Bone marrow (tissue), 2 donors: ENCODE measurements at regions not wholly inside any gene's neighbourhood (a gene's known extent, or its start where the extent isn't known, plus 50 kb on each side); places are given as distances from the start of the nearest gene placed in this dataset.

Source experiments
- DNase-seq, 2 donors: peaks; one replicate each; lab custom pipeline; 2025; lab: John Stamatoyannopoulos, UW

- no peak for DNase-seq
These were observed 1885.4 kb upstream of the CELF4 start for GRCh38 chr18:39450958-39451357.

DNA sequence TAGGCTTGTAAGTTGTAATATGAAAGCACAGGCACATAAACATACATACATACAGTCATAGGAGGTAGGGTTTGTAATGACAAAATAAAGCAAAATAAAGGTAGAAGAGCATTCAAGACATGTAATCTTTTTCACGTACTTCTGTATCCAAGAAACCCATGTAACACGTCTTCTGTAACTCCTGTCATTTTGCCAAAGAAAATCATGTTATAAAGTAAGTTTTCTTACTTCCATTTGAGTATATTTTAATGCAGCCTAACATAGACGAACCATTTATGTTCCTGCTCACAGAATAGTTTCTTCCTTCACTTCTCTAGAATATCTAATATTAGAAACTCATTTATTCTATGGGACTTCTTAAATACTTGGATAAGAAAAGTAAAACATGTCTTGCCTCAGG lies 1884.0 kb upstream of the CELF4 start:
- no peak for DNase-seq

GRCh38 chr18:39448942-39449341 lies 1883.3 kb upstream of the CELF4 start:
- peak in 1 of 2 donors; percentile 60 for DNase-seq

DNA sequence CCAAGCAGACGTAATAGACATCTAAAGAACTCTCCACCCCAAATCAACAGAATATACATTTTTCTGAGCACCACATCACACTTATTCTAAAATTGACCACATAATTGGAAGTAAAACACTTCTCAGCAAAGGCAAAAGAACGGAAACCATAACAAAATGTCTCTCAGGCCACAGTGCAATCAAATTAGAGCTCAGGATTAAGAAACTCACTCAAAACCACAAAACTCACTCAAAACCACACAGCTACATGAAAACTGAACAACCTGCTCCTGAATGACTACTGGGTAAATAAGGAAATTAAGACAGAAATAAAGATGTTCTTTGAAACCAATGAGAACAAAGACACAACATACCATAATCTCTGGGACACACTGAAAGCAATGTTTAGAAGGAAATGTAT lies 1879.4 kb upstream of the CELF4 start:
- peak in 1 of 2 donors; percentile 3 for DNase-seq

- DNase-seq, result no peak
These were observed 1876.0 kb upstream of the CELF4 start for GRCh38 chr18:39441648-39442047.

GRCh38 chr18:39435996-39436395 lies 1870.4 kb upstream of the CELF4 start:
- DNase-seq, result no peak

DNA sequence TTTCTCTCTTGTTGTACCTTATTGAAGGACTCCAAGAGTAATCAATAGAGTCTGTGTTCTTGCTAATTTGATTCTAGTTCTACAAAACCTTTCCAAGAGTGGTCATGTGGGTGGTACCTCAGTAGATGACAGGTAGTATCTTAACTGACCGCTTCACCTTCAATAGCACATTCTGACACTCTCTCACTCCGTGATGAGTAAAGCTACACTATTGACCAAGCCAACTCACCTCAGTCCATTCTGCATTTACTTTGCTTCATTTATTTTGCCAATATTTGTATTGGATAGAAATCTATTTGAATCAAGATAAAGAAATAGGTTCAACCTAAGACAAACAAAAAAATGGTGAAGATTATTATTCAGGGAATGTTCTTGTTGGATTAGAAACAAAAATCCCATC lies 1869.6 kb upstream of the CELF4 start:
- no peak for DNase-seq

GRCh38 chr18:39434223-39434920 lies 1868.8 kb upstream of the CELF4 start:
- no peak for DNase-seq

DNA sequence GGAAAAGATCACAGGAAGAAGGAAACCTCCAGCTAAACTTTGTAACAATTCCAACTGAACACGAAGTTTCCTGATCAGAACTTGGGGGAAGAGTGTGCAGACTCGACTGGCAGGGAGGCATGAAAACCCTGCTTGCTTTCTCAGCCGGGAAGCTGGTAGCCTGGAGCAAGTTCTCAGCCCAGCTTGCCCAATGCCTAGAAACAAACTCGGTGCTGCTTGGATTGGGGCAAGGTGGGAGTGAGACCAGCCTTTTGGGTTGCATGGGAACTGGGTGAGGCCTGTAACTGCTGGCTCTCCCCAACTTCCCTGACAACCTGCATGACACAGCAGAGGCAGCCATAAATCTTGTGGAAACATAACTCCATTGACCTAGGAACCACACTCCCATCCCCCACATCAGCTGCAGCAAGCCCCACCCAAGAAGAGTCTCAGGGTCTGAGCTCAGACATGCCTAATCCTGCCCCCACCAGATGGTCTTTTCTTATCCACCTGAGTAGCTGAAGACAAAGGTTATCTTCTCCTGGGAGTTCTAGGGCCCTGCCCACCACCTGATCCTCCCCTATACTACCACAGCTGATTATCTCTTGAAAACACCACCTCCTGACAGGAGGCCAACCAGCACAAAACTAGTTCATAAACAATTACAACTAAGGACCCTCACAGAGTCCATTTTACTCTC lies 1859.7 kb upstream of the CELF4 start:
- DNase-seq, result no peak

DNA sequence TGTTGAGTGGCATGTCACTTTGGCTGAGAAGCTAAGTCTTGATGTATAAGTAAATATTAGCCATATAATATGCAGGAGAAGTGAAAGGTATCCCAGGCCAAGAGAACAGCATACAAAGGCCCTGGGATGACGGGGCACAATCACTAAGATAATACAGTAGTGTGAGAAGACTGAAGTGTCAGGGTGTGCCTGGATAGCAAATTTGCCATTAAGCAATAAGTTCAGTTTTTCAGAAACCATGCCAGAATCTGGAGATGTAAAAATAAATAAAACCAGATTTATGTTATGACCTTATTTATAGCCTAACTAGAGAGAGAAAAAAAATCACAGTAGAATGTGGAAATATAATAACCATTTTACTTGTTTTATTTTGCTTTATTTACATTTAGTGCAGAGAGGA lies 1858.7 kb upstream of the CELF4 start:
- DNase-seq, result no peak

- no peak for DNase-seq
These were observed 1855.7 kb upstream of the CELF4 start for GRCh38 chr18:39421276-39421675.

DNA sequence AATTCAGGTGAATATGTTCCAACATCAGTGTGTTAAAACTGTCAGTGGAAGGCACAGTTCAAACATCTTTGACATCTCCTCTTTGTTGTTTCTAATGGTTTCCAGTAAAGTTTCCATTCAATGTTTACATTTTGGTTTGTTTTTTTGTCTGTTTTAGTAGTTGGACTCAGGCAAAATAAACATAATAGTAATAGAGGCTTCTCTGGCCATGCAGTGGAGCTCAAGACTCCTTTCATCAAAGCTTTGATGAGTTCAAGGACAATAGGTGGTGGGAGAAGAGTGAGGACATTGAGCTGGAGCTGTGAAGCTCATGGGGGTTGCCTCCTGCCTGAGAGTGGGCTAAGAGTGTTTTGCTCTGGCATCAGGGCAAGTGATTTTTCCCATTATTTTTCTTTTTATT lies 1853.7 kb upstream of the CELF4 start:
- DNase-seq, result no peak

DNA sequence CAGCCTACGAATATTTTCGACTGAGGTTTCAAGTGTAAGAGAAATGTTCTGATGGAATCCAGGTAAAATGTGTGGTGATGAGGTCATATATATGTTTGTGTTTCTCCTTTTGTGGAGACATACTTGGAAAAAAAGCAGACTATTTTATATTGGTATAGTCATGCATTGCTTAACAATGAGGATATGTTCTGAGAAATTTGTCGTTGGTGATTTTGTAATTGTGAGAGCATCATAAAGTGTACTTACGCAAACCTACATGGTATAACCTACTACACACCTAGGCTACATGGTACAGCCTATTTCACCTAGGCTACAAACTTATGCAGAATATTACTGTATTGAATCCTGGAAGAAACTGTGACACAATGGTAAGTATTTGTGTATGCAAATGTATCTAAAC lies 1849.9 kb upstream of the CELF4 start:
- no peak for DNase-seq

GRCh38 chr18:39414009-39414700 lies 1848.6 kb upstream of the CELF4 start:
- peak in 1 of 2 donors; percentile 46 for DNase-seq

DNA sequence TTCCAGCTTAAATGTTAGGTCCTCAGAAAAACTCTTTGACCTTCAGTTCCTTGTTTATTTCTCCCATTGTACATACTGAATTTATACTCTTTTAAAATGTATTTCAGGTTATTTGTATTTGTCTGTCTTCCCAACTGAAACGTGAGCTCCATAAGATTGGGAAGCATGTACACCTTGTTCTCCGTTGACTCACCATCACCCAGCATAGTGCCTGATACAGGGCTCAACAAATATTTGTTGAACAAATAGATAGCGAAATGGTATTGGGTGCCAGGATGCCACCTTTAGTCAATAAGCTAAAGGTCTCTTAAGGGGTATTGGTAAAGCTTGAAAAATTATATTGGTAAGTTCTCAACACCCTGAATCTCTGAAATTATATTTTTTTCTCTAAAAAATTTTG lies 1841.3 kb upstream of the CELF4 start:
- DNase-seq, result no peak

GRCh38 chr18:39403121-39403520 lies 1837.5 kb upstream of the CELF4 start:
- DNase-seq, result no peak

- DNase-seq, result no peak
These were observed 1834.1 kb upstream of the CELF4 start for GRCh38 chr18:39399662-39400061.

GRCh38 chr18:39396168-39396567 lies 1830.6 kb upstream of the CELF4 start:
- no peak for DNase-seq

DNA sequence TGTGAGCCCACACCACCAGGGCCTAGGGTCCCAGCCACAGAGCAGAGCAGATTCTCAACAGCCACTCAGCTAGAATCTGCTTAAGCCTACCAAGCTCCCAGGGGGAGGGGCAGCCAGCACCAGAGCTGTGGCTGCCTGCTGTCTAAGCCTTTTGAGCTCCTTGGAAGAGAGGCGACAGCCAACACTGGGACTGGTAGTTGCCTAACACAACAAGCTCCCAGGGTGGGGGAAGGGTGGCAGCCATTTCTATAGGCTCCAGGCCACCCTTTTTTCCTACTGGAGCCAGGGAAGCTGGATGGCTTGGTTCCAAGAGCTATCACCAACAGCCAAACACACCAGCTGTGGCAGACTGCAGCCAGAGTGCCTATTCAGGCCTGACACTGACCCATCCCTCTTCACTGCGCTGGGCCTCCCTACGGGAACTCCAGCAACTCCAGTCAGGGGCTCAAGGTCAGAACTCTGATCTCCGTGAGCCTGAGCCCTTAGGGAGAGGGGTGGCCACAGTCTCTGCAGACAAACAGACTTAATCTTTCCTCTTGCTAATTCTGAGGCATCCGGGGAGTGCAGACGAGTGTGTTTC lies 1824.3 kb upstream of the CELF4 start:
- no peak for DNase-seq

DNA sequence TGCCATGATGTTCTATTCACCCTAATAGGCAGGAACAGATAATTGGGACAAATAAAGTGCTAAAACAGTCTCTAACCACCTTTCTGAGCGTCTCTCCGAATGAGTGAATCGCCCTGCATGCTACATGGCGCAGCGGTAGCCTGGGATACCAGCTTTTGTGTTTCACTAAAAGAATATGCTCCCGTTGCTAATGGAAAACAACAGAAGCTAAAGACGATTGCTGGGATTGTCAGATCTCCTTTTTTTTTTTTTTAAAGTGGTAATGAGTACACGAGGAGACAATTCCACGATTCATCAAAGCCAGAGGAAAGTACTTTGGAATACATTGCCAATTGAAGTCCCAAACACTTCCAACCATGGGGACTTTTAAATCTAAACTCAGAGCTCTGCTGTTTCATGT lies 1815.3 kb upstream of the CELF4 start:
- DNase-seq, result no peak

DNA sequence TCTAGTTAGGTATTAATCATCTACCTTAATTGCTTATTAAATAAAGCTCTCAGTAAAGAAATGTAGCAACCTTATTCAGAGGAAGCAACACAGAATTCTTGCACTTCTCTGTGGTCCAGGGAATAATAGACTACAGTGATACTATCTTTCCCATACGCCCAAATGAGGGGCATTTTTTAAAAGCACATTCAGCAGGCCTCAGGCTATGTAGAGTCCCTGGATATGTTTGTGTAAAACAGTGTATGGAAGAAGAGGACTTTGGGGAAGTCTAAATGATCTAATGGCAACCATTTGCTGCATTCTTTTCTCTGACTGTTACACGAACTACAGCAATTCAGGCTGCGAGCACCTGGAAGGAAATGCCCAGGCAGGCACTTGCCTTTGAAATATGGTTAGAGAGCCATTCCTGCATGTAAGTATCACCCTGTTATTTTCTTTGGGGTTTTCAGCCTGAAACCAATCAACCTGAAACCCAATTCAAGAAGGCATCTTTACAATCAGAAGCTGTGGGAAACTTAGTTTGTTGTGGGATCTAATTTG lies 1814.7 kb upstream of the CELF4 start:
- no peak for DNase-seq

GRCh38 chr18:39375066-39375465 lies 1809.5 kb upstream of the CELF4 start:
- DNase-seq, result no peak

- DNase-seq, result no peak
These were observed 1806.4 kb upstream of the CELF4 start for GRCh38 chr18:39371996-39372395.
